ENCODE measurements at regions not wholly inside any gene's neighbourhood (a gene's known extent, or its start where the extent isn't known, plus 50 kb on each side); places are given as distances from the start of the nearest gene placed in this dataset.

GRCh38 chr17:36859003-36859300, 78.3 kb upstream of the LHX1 start (continued):
- no peak for TF ChIP-seq WT1 (tag by site-specific recombination; IDR thresholded peaks at IDR 0.05)

GRCh38 chr17:36859706-36860105, 77.6 kb upstream of the LHX1 start:
- CTCF ChIA-PET, result no interaction called here
- no peak for TF ChIP-seq ZNF639 (tag by site-specific recombination; IDR thresholded peaks at IDR 0.05)
- no peak for TF ChIP-seq SP7 (tag by site-specific recombination; IDR thresholded peaks at IDR 0.05)
- TF ChIP-seq ZNF670 (tag by site-specific recombination; IDR thresholded peaks at IDR 0.05; ENCODE audit: low read depth), result no peak
- TF ChIP-seq ZNF449 (tag by site-specific recombination; IDR thresholded peaks at IDR 0.05), result no peak
- no peak for TF ChIP-seq ZNF10 (tag by site-specific recombination; IDR thresholded peaks at IDR 0.05)
- no peak for TF ChIP-seq ZNF843 (tag by site-specific recombination; IDR thresholded peaks at IDR 0.05)
- TF ChIP-seq ZNF837 (tag by site-specific recombination; IDR thresholded peaks at IDR 0.05), result no peak
- TF ChIP-seq ZNF280D (tag by site-specific recombination; IDR thresholded peaks at IDR 0.05), result no peak
- no peak for TF ChIP-seq HIC1 (tag by site-specific recombination; IDR thresholded peaks at IDR 0.05)
- no peak for TF ChIP-seq ZNF140 (tag by site-specific recombination; IDR thresholded peaks at IDR 0.05)
- TF ChIP-seq ZNF518A (tag by site-specific recombination; conservative IDR thresholded peaks at IDR 0.05; ENCODE audit: low read depth), result no peak
- no peak for TF ChIP-seq ZFP3 (tag by site-specific recombination; IDR thresholded peaks at IDR 0.05; ENCODE audit: low read depth)
- no peak for TF ChIP-seq ZNF560 (tag by site-specific recombination; IDR thresholded peaks at IDR 0.05; ENCODE audit: borderline replicate concordance)
- TF ChIP-seq PRDM6 (tag by site-specific recombination; IDR thresholded peaks at IDR 0.05), result no peak
- no peak for TF ChIP-seq ZNF274 (IDR thresholded peaks at IDR 0.05; ENCODE audit: low read length)
- TF ChIP-seq ZNF274 (tag by site-specific recombination; IDR thresholded peaks at IDR 0.05; ENCODE audit: borderline replicate concordance), result no peak
- Histone ChIP-seq H3K4me3 (ENCODE audit: low read depth, low read length) (no peak overlapping the region), H3K4me1 (ENCODE audit: control insufficient read depth, insufficient read depth, low read length) (no peaks in the 10 kb centered on the region), H3K9me3 (ENCODE audit: control insufficient read depth, insufficient read depth, low read depth, low read length) (no peaks in the 10 kb centered on the region), H3K36me3 (ENCODE audit: control insufficient read depth in 2 of 2, insufficient read depth in 1 of 2, low read length in 2 of 2) (no peaks in the 10 kb centered on the region), H3K27ac (ENCODE audit: extremely low read depth, low read depth, low read length) (no peak overlapping the region)
- POLR2A ChIA-PET, result no interaction called here

Measured in HEK293 (cell line).